CD4-positive, alpha-beta T cell (primary cell): ENCODE measurements at regions not wholly inside any gene's neighbourhood (a gene's known extent, or its start where the extent isn't known, plus 50 kb on each side); places are given as distances from the start of the nearest gene placed in this dataset.
A peak's percentile ranks its signal among the peaks of the same experiment; 100 is the strongest.

Experiments
- ATAC-seq: fragments of 200-7000 bp; cut with Tn5 transposase; one replicate; pipeline ENCODE4 v1.10.0; 2022; ENCODE audit warnings: mild to moderate bottlenecking; ENCODE audit not compliant: poor library complexity
- CTCF ChIA-PET: fragments of 350-600 bp; sonication (Branson Sonifier 250); formaldehyde crosslinking; loops from one replicate; lab custom pipeline; 2021; ENCODE audit warnings: antibody characterized with exemption, inconsistent platforms; lab: Charles Lee
- POLR2A ChIA-PET: fragments of 350-600 bp; sonication (Branson Sonifier 250); formaldehyde crosslinking; loops from one replicate; lab custom pipeline; 2021; ENCODE audit warnings: antibody characterized with exemption, inconsistent platforms; lab: Charles Lee
- DNase-seq, 14 experiments: peaks; one replicate each; pipeline ENCODE4 v3.0.0-alpha.2; 2013 to 2020; ENCODE audit warnings: mixed read lengths in 2 of 14
- H3K27ac ChIP-seq, 2 donors: one replicate each; pipeline versions ENCODE4 v1.5.1 to v1.7.0; 2013; ENCODE audit warnings: low read length in 2 of 2, low read depth in 1 of 2, mild to moderate bottlenecking in 1 of 2
- H3K27me3 ChIP-seq, 2 experiments: 1 replicate in 1 of 2; 2 replicates in 1 of 2; pipeline versions ENCODE4 v1.6.1 to v1.7.0; 2013; ENCODE audit warnings: low read length in 2 of 2, control low read depth in 1 of 2, mild to moderate bottlenecking in 1 of 2, moderate library complexity in 1 of 2; ENCODE audit not compliant: insufficient read depth in 2 of 2, control insufficient read depth in 1 of 2
- H3K36me3 ChIP-seq: one replicate; pipeline ENCODE4 v1.6.1; 2013; ENCODE audit warnings: low read length, control low read depth; ENCODE audit not compliant: insufficient read depth
- H3K4me1 ChIP-seq: one replicate; pipeline ENCODE4 v1.6.1; 2013; ENCODE audit warnings: low read length, control low read depth; ENCODE audit not compliant: insufficient read depth
- H3K4me3 ChIP-seq: one replicate; pipeline ENCODE4 v1.5.1; 2013; ENCODE audit warnings: mild to moderate bottlenecking, low read length, moderate library complexity
- H3K9me3 ChIP-seq, 2 experiments: 1 replicate in 1 of 2; 2 replicates in 1 of 2; pipeline versions ENCODE4 v1.6.1 to v1.7.0; 2013; ENCODE audit warnings: low read length in 2 of 2, mild to moderate bottlenecking in 2 of 2, control low read depth in 1 of 2, moderate library complexity in 1 of 2; ENCODE audit not compliant: control insufficient read depth in 1 of 2, insufficient read depth in 1 of 2
- H3K27ac Mint-ChIP-seq: one replicate; pipeline ENCODE4 v1.8.0; 2020; ENCODE audit warnings: mixed read lengths
- H3K27me3 Mint-ChIP-seq: one replicate; pipeline ENCODE4 v1.8.0; 2021; ENCODE audit warnings: mixed read lengths
- H3K36me3 Mint-ChIP-seq: one replicate; pipeline ENCODE4 v1.8.0; 2021; ENCODE audit warnings: low read depth, mixed read lengths
- H3K4me1 Mint-ChIP-seq: one replicate; pipeline ENCODE4 v1.8.0; 2021; ENCODE audit warnings: low read depth, mixed read lengths
- H3K4me3 Mint-ChIP-seq: one replicate; pipeline ENCODE4 v1.8.0; 2020; ENCODE audit warnings: mild to moderate bottlenecking, mixed read lengths
- H3K9me3 Mint-ChIP-seq: one replicate; pipeline ENCODE4 v1.8.0; 2020; ENCODE audit warnings: mixed read lengths
- CTCF ChIP-seq: fragments of 200-600 bp; IDR thresholded peaks from one replicate; pipeline ENCODE4 v1.8.0; 2022; ENCODE audit warnings: antibody characterized with exemption, mild to moderate bottlenecking
- intact Hi-C, 2 experiments: fragments of 100-400 bp; cut with DNase I in 1 of 2; cut with micrococcal nuclease in 1 of 2; formaldehyde crosslinking; loops; one replicate each; pipeline versions ENCODE4 v1.15.1 to v1.9.0; 2023 to 2025; cut with DNase I, micrococcal nuclease

DNA sequence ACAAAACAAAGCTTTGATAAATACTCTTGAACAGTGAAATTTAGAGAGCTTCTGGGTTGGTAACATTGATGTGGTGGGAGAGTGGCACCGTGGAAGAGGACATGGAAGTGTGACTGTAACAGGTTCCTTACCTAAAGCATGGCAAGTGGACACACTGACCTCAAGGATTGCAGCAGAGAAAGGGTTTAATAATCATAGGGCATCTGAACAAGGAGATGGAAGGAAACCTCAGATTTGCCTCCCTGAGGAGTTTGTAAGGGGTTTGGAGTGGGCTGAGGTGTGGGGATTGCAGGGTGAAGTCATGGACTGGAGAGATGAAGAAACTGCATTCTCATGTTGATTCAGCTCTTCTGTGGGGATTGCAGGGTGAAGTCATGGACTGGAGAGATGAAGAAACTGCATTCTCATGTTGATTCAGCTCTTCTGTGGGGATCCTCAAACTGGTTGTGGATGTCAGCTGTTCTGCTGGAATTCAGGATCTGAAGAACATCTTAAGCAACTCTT, 83.8 kb upstream of the TLK1 start:
- Histone ChIP-seq H3K4me1 (peaks cover 25% of the 10 kb centered on the region), H3K4me3 (no peak overlapping the region), H3K27ac (no peak overlapping the region), H3K27me3 (no peaks in the 10 kb centered on the region), H3K9me3 (peaks cover 0 to 5% of the 10 kb centered on the region in 2 experiments), H3K36me3 (no peaks in the 10 kb centered on the region)
- no peaks in the 10 kb centered on the region for H3K27me3 Mint-ChIP-seq
- H3K9me3 Mint-ChIP-seq = no peaks in the 10 kb centered on the region
- H3K27ac Mint-ChIP-seq = no peak overlapping the region
- DNase-seq (peak in 1 of 14 experiments; percentile 12), ATAC-seq (no peak)
- CTCF ChIA-PET = no interaction called here
- no peak for TF ChIP-seq CTCF
- no peak overlapping the region for H3K4me3 Mint-ChIP-seq
- POLR2A ChIA-PET = no interaction called here
- no peaks in the 10 kb centered on the region for H3K36me3 Mint-ChIP-seq
- intact Hi-C loops = no loop called here
- H3K4me1 Mint-ChIP-seq = peaks cover 39% of the 10 kb centered on the region

DNA sequence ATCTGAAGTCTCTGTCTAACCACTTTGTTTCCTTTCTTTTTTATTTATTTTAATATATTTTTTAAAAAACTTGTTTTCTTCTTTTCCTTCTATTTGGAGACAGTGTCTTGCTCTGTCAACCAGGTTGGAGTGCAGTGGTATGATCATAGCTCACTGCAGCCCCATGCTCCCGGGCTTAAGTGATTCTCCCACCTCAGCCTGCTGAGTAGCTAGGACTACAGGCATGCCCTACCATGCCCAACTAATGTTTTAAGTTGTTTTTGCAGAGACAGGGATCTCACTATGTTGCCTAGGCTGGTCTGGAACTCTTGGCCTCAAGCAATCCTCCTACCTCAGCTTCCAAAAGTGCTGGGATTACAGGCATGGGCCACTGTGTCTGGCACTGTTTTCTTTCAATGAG, 81.1 kb upstream of the TLK1 start:
- Histone ChIP-seq H3K4me1 (peaks cover 10% of the 10 kb centered on the region), H3K27me3 (no peaks in the 10 kb centered on the region), H3K4me3 (no peak overlapping the region), H3K27ac (no peak overlapping the region), H3K9me3 (peaks cover 0 to 5% of the 10 kb centered on the region in 2 experiments), H3K36me3 (no peaks in the 10 kb centered on the region)
- Mint-ChIP-seq H3K27ac (no peak overlapping the region), H3K4me1 (peaks cover 21% of the 10 kb centered on the region), H3K27me3 (no peaks in the 10 kb centered on the region), H3K9me3 (no peaks in the 10 kb centered on the region), H3K4me3 (no peak overlapping the region), H3K36me3 (no peaks in the 10 kb centered on the region)
- intact Hi-C loops = no loop called here
- ATAC-seq (no peak), DNase-seq (no peak)
- POLR2A ChIA-PET = no interaction called here
- CTCF ChIA-PET = no interaction called here
- TF ChIP-seq CTCF = no peak

DNA sequence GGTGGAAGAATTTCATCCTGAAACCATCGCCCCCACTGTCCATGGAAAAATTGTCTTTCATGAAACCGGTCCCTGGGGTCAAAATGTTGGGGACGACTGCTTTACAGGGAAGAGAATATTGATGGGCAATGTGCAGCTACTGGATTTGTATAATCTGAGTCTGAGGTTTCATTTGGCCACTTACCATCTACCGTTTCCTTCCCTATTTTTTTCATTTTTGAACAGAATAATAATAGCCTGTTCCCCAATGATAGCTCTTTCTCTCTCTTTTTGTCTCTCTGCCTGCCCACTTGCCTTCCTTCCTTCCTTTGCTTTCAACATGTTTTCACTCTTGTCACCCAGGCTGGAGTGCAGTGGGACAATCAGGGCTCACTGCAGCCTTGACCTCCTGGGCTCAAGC, 78.3 kb upstream of the TLK1 start:
- ChIA-PET CTCF (no interaction called here), POLR2A (no interaction called here)
- ATAC-seq = no peak
- no peaks in the 10 kb centered on the region for H3K27me3 Mint-ChIP-seq
- no peak overlapping the region for H3K4me3 ChIP-seq
- peaks cover 7% of the 10 kb centered on the region for H3K4me1 Mint-ChIP-seq
- intact Hi-C loops = no loop called here
- H3K27ac ChIP-seq = no peak overlapping the region
- H3K36me3 ChIP-seq = no peaks in the 10 kb centered on the region
- no peak for TF ChIP-seq CTCF
- peaks cover 4% of the 10 kb centered on the region for H3K4me1 ChIP-seq
- no peaks in the 10 kb centered on the region for H3K9me3 Mint-ChIP-seq
- no peaks in the 10 kb centered on the region for H3K27me3 ChIP-seq
- H3K9me3 ChIP-seq = no peaks in the 10 kb centered on the region
- DNase-seq = no peak
- no peaks in the 10 kb centered on the region for H3K36me3 Mint-ChIP-seq
- no peak overlapping the region for H3K27ac Mint-ChIP-seq
- H3K4me3 Mint-ChIP-seq = no peak overlapping the region
